ENCODE measurements at regions not wholly inside any gene's neighbourhood (a gene's known extent, or its start where the extent isn't known, plus 50 kb on each side); places are given as distances from the start of the nearest gene placed in this dataset.

DNA sequence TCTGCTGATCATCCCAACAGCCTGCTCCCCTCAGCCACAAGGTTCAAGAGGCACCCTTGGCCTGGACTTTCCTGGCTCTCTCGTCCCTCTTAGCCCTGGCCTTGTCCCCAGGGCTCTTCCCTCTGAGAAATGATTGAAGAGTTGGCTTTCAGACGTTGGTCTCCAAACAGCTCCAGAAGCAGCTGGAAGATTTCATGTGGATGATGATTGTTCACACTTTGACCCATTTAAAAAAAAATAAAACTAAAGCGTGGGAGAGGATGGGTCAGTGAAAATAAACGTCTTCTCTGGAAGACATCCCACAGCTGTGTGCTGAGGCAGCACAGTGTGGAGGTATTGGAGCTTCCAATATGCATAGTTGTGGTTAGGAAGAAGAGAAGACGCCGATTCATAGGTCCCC, 54.7 kb upstream of the CDH11 start:
- TF ChIP-seq MAZ (IDR thresholded peaks at IDR 0.05; ENCODE audit: borderline replicate concordance, low read depth, low read length) = no peak
- TF ChIP-seq, protein P1, sequence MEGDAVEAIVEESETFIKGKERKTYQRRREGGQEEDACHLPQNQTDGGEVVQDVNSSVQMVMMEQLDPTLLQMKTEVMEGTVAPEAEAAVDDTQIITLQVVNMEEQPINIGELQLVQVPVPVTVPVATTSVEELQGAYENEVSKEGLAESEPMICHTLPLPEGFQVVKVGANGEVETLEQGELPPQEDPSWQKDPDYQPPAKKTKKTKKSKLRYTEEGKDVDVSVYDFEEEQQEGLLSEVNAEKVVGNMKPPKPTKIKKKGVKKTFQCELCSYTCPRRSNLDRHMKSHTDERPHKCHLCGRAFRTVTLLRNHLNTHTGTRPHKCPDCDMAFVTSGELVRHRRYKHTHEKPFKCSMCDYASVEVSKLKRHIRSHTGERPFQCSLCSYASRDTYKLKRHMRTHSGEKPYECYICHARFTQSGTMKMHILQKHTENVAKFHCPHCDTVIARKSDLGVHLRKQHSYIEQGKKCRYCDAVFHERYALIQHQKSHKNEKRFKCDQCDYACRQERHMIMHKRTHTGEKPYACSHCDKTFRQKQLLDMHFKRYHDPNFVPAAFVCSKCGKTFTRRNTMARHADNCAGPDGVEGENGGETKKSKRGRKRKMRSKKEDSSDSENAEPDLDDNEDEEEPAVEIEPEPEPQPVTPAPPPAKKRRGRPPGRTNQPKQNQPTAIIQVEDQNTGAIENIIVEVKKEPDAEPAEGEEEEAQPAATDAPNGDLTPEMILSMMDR (conservative IDR thresholded peaks at IDR 0.05; ENCODE audit: low read depth, low read length) = no peak
- no peak for TF ChIP-seq CEBPB (IDR thresholded peaks at IDR 0.05; ENCODE audit: low read depth, low read length)
- no peak for TF ChIP-seq POLR2A (IDR thresholded peaks at IDR 0.05; ENCODE audit: low read depth, low read length)
- no peak for TF ChIP-seq MXI1 (IDR thresholded peaks at IDR 0.05; ENCODE audit: borderline replicate concordance, low read depth, low read length)
- TF ChIP-seq, protein P2, sequence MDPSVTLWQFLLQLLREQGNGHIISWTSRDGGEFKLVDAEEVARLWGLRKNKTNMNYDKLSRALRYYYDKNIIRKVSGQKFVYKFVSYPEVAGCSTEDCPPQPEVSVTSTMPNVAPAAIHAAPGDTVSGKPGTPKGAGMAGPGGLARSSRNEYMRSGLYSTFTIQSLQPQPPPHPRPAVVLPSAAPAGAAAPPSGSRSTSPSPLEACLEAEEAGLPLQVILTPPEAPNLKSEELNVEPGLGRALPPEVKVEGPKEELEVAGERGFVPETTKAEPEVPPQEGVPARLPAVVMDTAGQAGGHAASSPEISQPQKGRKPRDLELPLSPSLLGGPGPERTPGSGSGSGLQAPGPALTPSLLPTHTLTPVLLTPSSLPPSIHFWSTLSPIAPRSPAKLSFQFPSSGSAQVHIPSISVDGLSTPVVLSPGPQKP (IDR thresholded peaks at IDR 0.05; ENCODE audit: borderline replicate concordance, low read depth, low read length) = no peak
- TF ChIP-seq, protein P3, sequence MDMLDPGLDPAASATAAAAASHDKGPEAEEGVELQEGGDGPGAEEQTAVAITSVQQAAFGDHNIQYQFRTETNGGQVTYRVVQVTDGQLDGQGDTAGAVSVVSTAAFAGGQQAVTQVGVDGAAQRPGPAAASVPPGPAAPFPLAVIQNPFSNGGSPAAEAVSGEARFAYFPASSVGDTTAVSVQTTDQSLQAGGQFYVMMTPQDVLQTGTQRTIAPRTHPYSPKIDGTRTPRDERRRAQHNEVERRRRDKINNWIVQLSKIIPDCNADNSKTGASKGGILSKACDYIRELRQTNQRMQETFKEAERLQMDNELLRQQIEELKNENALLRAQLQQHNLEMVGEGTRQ (IDR thresholded peaks at IDR 0.05; ENCODE audit: low read depth, low read length) = no peak
